Right lobe of liver (tissue), 6 donors: ENCODE measurements at regions not wholly inside any gene's neighbourhood (a gene's known extent, or its start where the extent isn't known, plus 50 kb on each side); places are given as distances from the start of the nearest gene placed in this dataset.

ENCODE experiments used
- ATAC-seq, 4 donors: fragments of 200-7000 bp; cut with Tn5 transposase; one replicate each; pipeline ENCODE4 v1.9.1; 2020; ENCODE audit warnings: mild to moderate bottlenecking in 4 of 4, moderate library complexity in 4 of 4
- DNase-seq, 3 donors: peaks; one replicate each; pipeline ENCODE4 v3.0.0-alpha.2; 2020
- H3K27ac ChIP-seq, 3 donors: fragments of 200-600 bp; one replicate each; pipeline ENCODE4 v1.8.0; 2022
- H3K27me3 ChIP-seq, 2 donors: fragments of 200-600 bp; one replicate each; pipeline ENCODE4 v1.8.0; 2022
- H3K36me3 ChIP-seq, 4 donors: fragments of 200-600 bp; sonication (generic) in 1 of 4; one replicate each; pipeline versions ENCODE4 v1.5.1 to v1.8.0; 2017 to 2022; ENCODE audit warnings: control low read depth in 1 of 4
- H3K4me1 ChIP-seq, 4 donors: fragments of 200-600 bp; sonication (generic) in 1 of 4; one replicate each; pipeline versions ENCODE4 v1.5.1 to v1.8.0; 2017 to 2022; ENCODE audit warnings: control low read depth in 1 of 4
- H3K4me3 ChIP-seq, 3 donors: fragments of 200-600 bp; one replicate each; pipeline ENCODE4 v1.8.0; 2022
- H3K9me3 ChIP-seq, 4 donors: fragments of 200-600 bp; sonication (generic) in 1 of 4; one replicate each; pipeline versions ENCODE4 v1.5.1 to v1.8.0; 2017 to 2022; ENCODE audit warnings: control low read depth in 1 of 4
- CTCF ChIP-seq, 4 donors: fragments of 200-600 bp in 3 of 4; fragments of 450-650 bp in 1 of 4; IDR thresholded peaks; one replicate each; pipeline versions ENCODE4 v1.5.1 to v1.8.0; 2016 to 2022; ENCODE audit warnings: antibody characterized with exemption in 4 of 4, mild to moderate bottlenecking in 2 of 4
- POLR2A ChIP-seq: fragments of 450-650 bp; IDR thresholded peaks from one replicate; pipeline ENCODE4 v1.6.1; 2017; ENCODE audit warnings: antibody characterized with exemption, mild to moderate bottlenecking
- WGBS: methylation state at CpG from one replicate; pipeline ENCODE4 v1.1.6; 2018; ENCODE audit warnings: low coverage, low lambda C conversion rate; ENCODE audit not compliant: insufficient coverage; ENCODE audit errors: missing lambda C conversion rate; 5-methylcytosine and 5-hydroxymethylcytosine counted together
- intact Hi-C, 2 donors: fragments of 100-400 bp; cut with DNase I; formaldehyde crosslinking; loops; one replicate each; pipeline versions ENCODE4 v1.11.2 to v1.14.1; 2022
- donor health status: DM: no; HTN: yes; CAD: no.
- donor health status: DM: no; HTN: no; CAD: no.
- donor health status: DM: no; HTN: no; CAD: no.
- donor health status: DM: no; HTN: yes; CAD: no.
- donor health status: DM: no; HTN: yes; CAD: no.

GRCh38 chr20:37461405-37461804 lies 59.6 kb upstream of the NNAT start:
- Histone ChIP-seq H3K27ac (no peak overlapping the region), H3K9me3 (peaks cover 0 to 3% (median 0%) of the 10 kb centered on the region in 4 donors), H3K4me1 (no peaks in the 10 kb centered on the region), H3K27me3 (no peaks in the 10 kb centered on the region), H3K36me3 (no peaks in the 10 kb centered on the region), H3K4me3 (no peak overlapping the region)
- no peak for DNase-seq
- ATAC-seq, result no peak
- whole genome bisulfite sequencing, result 82% methylated on average over 3 of the region's 3 CpGs
- no peak for TF ChIP-seq POLR2A
- TF ChIP-seq CTCF (IDR thresholded peaks at IDR 0.05), result no peak
- intact Hi-C loops, result no loop called here

DNA sequence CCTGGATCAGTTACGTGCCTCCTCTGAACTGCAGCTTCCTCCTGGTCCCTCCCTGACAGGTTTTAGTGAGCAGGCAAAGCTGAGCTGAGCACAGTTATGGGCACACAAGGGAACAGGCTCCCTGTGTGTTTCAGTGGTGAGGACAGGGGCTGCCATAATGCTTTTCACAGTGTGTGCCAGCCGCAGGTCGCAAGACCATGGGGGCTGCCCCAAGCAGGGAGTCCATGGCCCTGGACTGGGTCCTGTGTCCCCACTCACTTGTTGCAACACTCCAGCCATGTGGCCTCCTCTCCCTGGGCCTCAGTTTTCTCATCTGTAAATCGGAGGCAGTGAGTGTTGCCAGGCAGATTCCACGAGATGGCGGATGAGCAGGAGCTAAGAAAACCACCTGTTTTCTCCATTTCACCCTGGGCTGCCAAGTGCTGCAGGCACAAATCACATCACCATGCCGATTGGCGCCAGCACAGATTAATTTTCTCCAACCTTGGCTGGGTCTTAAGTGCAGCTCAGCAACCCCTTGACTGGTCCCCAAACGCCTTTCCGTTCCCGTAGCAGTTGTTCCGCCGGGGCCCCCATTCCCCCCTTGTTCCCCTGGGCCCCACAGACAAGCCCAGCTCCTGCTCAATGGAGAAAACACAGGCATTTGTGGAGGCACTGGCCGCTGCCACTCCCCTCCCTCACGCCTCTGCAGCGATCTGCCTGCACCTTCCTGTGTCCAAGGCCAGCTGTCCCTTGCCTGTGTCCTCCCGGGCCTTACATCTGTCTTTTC lies 57.1 kb upstream of the NNAT start:
- TF ChIP-seq CTCF (IDR thresholded peaks at IDR 0.05) (no peak), POLR2A (no peak)
- Histone ChIP-seq H3K9me3 (peaks cover 0 to 3% (median 0%) of the 10 kb centered on the region in 4 donors), H3K27ac (no peak overlapping the region), H3K4me3 (no peak overlapping the region), H3K4me1 (no peaks in the 10 kb centered on the region), H3K36me3 (no peaks in the 10 kb centered on the region), H3K27me3 (no peaks in the 10 kb centered on the region)
- DNase-seq (peak in 1 of 3 donors; percentile 35), ATAC-seq (no peak)
- WGBS, result 81% methylated on average over 8 of the region's 17 CpGs
- intact Hi-C loops, result no loop called here

GRCh38 chr20:37464611-37465010 lies 56.4 kb upstream of the NNAT start:
- 52% methylated on average over 2 of the region's 5 CpGs for WGBS
- Histone ChIP-seq H3K4me1 (no peaks in the 10 kb centered on the region), H3K27me3 (no peaks in the 10 kb centered on the region), H3K27ac (no peak overlapping the region), H3K4me3 (no peak overlapping the region), H3K36me3 (no peaks in the 10 kb centered on the region), H3K9me3 (peaks cover 0 to under 1% (median 0%) of the 10 kb centered on the region in 4 donors)
- no peak for TF ChIP-seq POLR2A
- ATAC-seq (no peak), DNase-seq (no peak)
- intact Hi-C loops, result no loop called here
